IMR-90 (cell line): ENCODE measurements at regions not wholly inside any gene's neighbourhood (a gene's known extent, or its start where the extent isn't known, plus 50 kb on each side); places are given as distances from the start of the nearest gene placed in this dataset.

Experiments used
- ATAC-seq: fragments of 200-7000 bp; cut with Tn5 transposase; 2 replicates; pipeline ENCODE4 v1.9.1; 2020; ENCODE audit warnings: low read depth, mild to moderate bottlenecking, moderate library complexity
- BruUV-seq: library from RNA; stranded (reverse); fragments of 400-500 nt; replicated peaks from 2 replicates; lab custom pipeline; 2021; lab: Mats Ljungman, UMichigan
- CTCF ChIA-PET: fragments of 300-600 bp; formaldehyde crosslinking; extraction: SDS; loops from one replicate; lab custom pipeline; 2021; ENCODE audit warnings: antibody characterized with exemption; lab: Yijun Ruan, JAX
- POLR2A ChIA-PET: fragments of 300-600 bp; sonication (Branson Sonifier 250); formaldehyde crosslinking; loops from one replicate; lab custom pipeline; 2022; ENCODE audit warnings: antibody characterized with exemption; ENCODE audit not compliant: unreplicated experiment; lab: Charles Lee
- DNase-seq: peaks from one replicate; pipeline ENCODE4 v3.0.0; 2013
- H2AFZ ChIP-seq: replicated peaks from 2 replicates; pipeline ENCODE3; 2013; ENCODE audit warnings: low read length, mild to moderate bottlenecking; ENCODE audit not compliant: poor library complexity
- H2AK5ac ChIP-seq: 2 replicates; pipeline ENCODE4 v1.6.1; 2013; ENCODE audit warnings: low read depth, low read length, inconsistent platforms
- H2AK9ac ChIP-seq: replicated peaks from 2 replicates; pipeline ENCODE3; 2013; ENCODE audit warnings: mild to moderate bottlenecking, low read depth, low read length, moderate library complexity; ENCODE audit not compliant: poor library complexity
- H2BK120ac ChIP-seq: 2 replicates; pipeline ENCODE4 v1.6.1; 2013; ENCODE audit warnings: low read depth, low read length, inconsistent platforms
- H2BK15ac ChIP-seq: 3 replicates; pipeline ENCODE4 v1.6.1; 2013; ENCODE audit warnings: low read depth, low read length, inconsistent platforms
- H2BK20ac ChIP-seq: 2 replicates; pipeline ENCODE4 v1.6.1; 2013; ENCODE audit warnings: low read depth, mild to moderate bottlenecking, inconsistent platforms, low read length, moderate library complexity
- H2BK5ac ChIP-seq: 2 replicates; pipeline ENCODE4 v1.6.1; 2013; ENCODE audit warnings: mild to moderate bottlenecking, low read depth, low read length, inconsistent platforms; ENCODE audit not compliant: poor library complexity, severe bottlenecking
- H3K14ac ChIP-seq: replicated peaks from 2 replicates; pipeline ENCODE4 v1.6.1; 2013; ENCODE audit warnings: low read depth, low read length, inconsistent platforms
- H3K18ac ChIP-seq: 2 replicates; pipeline ENCODE4 v1.6.1; 2013; ENCODE audit warnings: low read depth, low read length, control low read depth
- H3K23ac ChIP-seq: 2 replicates; pipeline ENCODE4 v1.6.1; 2013; ENCODE audit warnings: low read depth, low read length, inconsistent platforms
- H3K27ac ChIP-seq: 2 replicates; pipeline ENCODE4 v1.5.1; 2013; ENCODE audit warnings: mild to moderate bottlenecking, control low read depth, low read length; ENCODE audit not compliant: insufficient read depth
- H3K27me3 ChIP-seq: 2 replicates; pipeline ENCODE4 v1.6.1; 2013; ENCODE audit warnings: low read length; ENCODE audit not compliant: control insufficient read depth, insufficient read depth
- H3K36me3 ChIP-seq: 2 replicates; pipeline ENCODE4 v1.6.1; 2013; ENCODE audit warnings: low read length, mixed read lengths; ENCODE audit not compliant: control insufficient read depth, insufficient read depth
- H3K4ac ChIP-seq: 2 replicates; pipeline ENCODE4 v1.6.1; 2013; ENCODE audit warnings: low read depth, low read length, inconsistent platforms
- H3K4me1 ChIP-seq: 2 replicates; pipeline ENCODE4 v1.6.1; 2013; ENCODE audit warnings: low read length, mixed read lengths; ENCODE audit not compliant: control insufficient read depth, insufficient read depth
- H3K4me2 ChIP-seq: 2 replicates; pipeline ENCODE4 v1.6.1; 2013; ENCODE audit warnings: low read depth, mild to moderate bottlenecking, control low read depth, low read length, moderate library complexity
- H3K4me3 ChIP-seq: 2 replicates; pipeline ENCODE4 v1.5.1; 2013; ENCODE audit warnings: low read depth, mild to moderate bottlenecking, control low read depth, low read length, moderate library complexity; ENCODE audit not compliant: insufficient read depth
- H3K56ac ChIP-seq: 2 replicates; pipeline ENCODE4 v1.6.1; 2013; ENCODE audit warnings: low read length, inconsistent platforms; ENCODE audit not compliant: insufficient read depth; ENCODE audit errors: extremely low read depth
- H3K79me1 ChIP-seq, 2 experiments: 2 replicates each; pipeline ENCODE4 v1.6.1; 2013; ENCODE audit warnings: low read length in 2 of 2, inconsistent platforms in 1 of 2, low read depth in 1 of 2
- H3K9ac ChIP-seq: 2 replicates; pipeline ENCODE4 v1.6.1; 2013; ENCODE audit warnings: low read depth, low read length, control low read depth
- H3K9me1 ChIP-seq: 2 replicates; pipeline ENCODE4 v1.6.1; 2013; ENCODE audit warnings: low read length, inconsistent platforms; ENCODE audit not compliant: insufficient read depth
- H3K9me3 ChIP-seq: 2 replicates; pipeline ENCODE4 v1.6.1; 2013; ENCODE audit warnings: low read length; ENCODE audit not compliant: control insufficient read depth, insufficient read depth
- H4K20me1 ChIP-seq: 2 replicates; pipeline ENCODE4 v1.6.1; 2013; ENCODE audit warnings: low read length, inconsistent platforms; ENCODE audit not compliant: insufficient read depth
- H4K5ac ChIP-seq: 2 replicates; pipeline ENCODE4 v1.6.1; 2013; ENCODE audit warnings: mild to moderate bottlenecking, low read depth, low read length, control low read depth
- H4K8ac ChIP-seq, 2 experiments: 2 replicates each; pipeline ENCODE4 v1.6.1; 2013; ENCODE audit warnings: low read depth in 2 of 2, low read length in 2 of 2, control low read depth in 1 of 2, inconsistent platforms in 1 of 2
- H4K91ac ChIP-seq: 2 replicates; pipeline ENCODE4 v1.6.1; 2013; ENCODE audit warnings: low read depth, low read length, inconsistent platforms; ENCODE audit not compliant: insufficient read depth
- BHLHE40 ChIP-seq: fragments of 150-350 bp; IDR thresholded peaks from 2 replicates; pipeline ENCODE4 v1.6.1; 2016; ENCODE audit warnings: mild to moderate bottlenecking, low read depth, low read length
- CEBPB ChIP-seq: IDR thresholded peaks from 2 replicates; pipeline ENCODE4 v1.6.1; 2012; ENCODE audit warnings: low read depth, low read length, improper control_type of control experiment
- MAFK ChIP-seq: IDR thresholded peaks from 2 replicates; pipeline ENCODE4 v1.6.1; 2012; ENCODE audit warnings: low read depth, low read length, improper control_type of control experiment
- MAZ ChIP-seq: IDR thresholded peaks from 2 replicates; pipeline ENCODE4 v1.6.1; 2012; ENCODE audit warnings: low read depth, mild to moderate bottlenecking, low read length, improper control_type of control experiment, moderate library complexity, borderline replicate concordance
- MXI1 ChIP-seq: IDR thresholded peaks from 2 replicates; pipeline ENCODE4 v1.6.1; 2012; ENCODE audit warnings: low read depth, mild to moderate bottlenecking, low read length, moderate library complexity, borderline replicate concordance
- NFE2L2 ChIP-seq: fragments of 150-350 bp; IDR thresholded peaks from 2 replicates; pipeline ENCODE4 v1.6.1; 2016; ENCODE audit warnings: low read depth, mild to moderate bottlenecking, low read length
- POLR2A ChIP-seq: IDR thresholded peaks from 2 replicates; pipeline ENCODE4 v1.6.1; 2012; ENCODE audit warnings: mild to moderate bottlenecking, low read depth, low read length
- RAD21 ChIP-seq: IDR thresholded peaks from 2 replicates; pipeline ENCODE4 v1.6.1; 2012; ENCODE audit warnings: low read length, improper control_type of control experiment
- RCOR1 ChIP-seq: IDR thresholded peaks from 2 replicates; pipeline ENCODE4 v1.6.1; 2012; ENCODE audit warnings: mild to moderate bottlenecking, low read length, improper control_type of control experiment; ENCODE audit not compliant: insufficient replicate concordance
- RFX5 ChIP-seq: IDR thresholded peaks from 2 replicates; pipeline ENCODE4 v1.8.0; 2012; ENCODE audit warnings: low read depth, mild to moderate bottlenecking, low read length, moderate library complexity
- WGBS, 2 experiments: methylation state at CpG; one replicate each; pipeline versions ENCODE4 v1.1.5 to v1.1.7; 2013; ENCODE audit warnings: missing lambda C conversion rate in 2 of 2; ENCODE audit not compliant: insufficient read length in 1 of 2; ENCODE audit errors: extremely low coverage in 2 of 2; 5-methylcytosine and 5-hydroxymethylcytosine counted together
- dilution Hi-C: fragments of 300-500 bp; cut with HindIII; formaldehyde crosslinking; loops from one replicate; pipeline ENCODE4 v1.14.3; 2018; ENCODE audit warnings: low sequenced_read_pairs; ENCODE audit not compliant: unreplicated experiment
- in situ Hi-C: fragments of 300-500 bp; cut with MboI; formaldehyde crosslinking; loops from 3 replicates; pipeline ENCODE4 v1.14.3; 2019; ENCODE audit warnings: low sequenced_read_pairs, inconsistent platforms, mixed read lengths
- intact Hi-C: fragments of 100-400 bp; cut with micrococcal nuclease; formaldehyde crosslinking; loops from 2 replicates; pipeline ENCODE4 v1.10.0; 2022
- TF ChIP-seq, protein P1 (sequence below): conservative IDR thresholded peaks from 2 replicates; pipeline ENCODE4 v1.5.1; 2012; ENCODE audit warnings: mild to moderate bottlenecking, low read depth, low read length, improper control_type of control experiment

DNA sequence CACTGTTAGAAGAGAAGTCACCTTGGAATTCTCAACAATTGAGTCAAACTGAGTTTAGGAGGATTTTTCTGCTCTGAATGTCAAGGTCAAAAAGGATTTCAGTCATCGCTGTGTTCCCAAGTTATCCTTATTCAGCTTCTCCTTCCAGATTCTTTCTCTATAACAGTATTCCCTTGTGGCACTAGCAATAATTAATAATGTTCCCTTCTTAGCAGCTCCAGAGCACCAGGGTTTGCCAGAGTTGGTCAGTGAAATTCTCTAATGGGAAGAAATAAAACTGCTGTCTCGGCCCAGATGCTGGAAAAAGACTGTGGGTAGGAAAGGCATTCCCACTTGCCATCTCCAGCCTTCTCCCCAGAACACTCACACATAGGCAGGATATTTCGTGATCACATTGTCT is 836.0 kb upstream of the PIK3C3 start:
- H2BK15ac ChIP-seq, result no peak overlapping the region
- in situ Hi-C loops, result no loop called here
- H3K4me2 ChIP-seq, result no peak overlapping the region
- CTCF ChIA-PET, result no interaction called here
- H2AK9ac ChIP-seq, result no peak overlapping the region
- H3K79me1 ChIP-seq, result no peaks in the 10 kb centered on the region
- BruUV-seq, result no TSS peak
- no peak overlapping the region for H3K14ac ChIP-seq
- no peak overlapping the region for H4K5ac ChIP-seq
- H3K36me3 ChIP-seq, result no peaks in the 10 kb centered on the region
- no peak overlapping the region for H3K23ac ChIP-seq
- no peak overlapping the region for H3K4ac ChIP-seq
- dilution Hi-C loops, result no loop called here
- H3K27ac ChIP-seq, result no peak overlapping the region
- H3K9me3 ChIP-seq, result no peaks in the 10 kb centered on the region
- H2BK120ac ChIP-seq, result no peak overlapping the region
- H4K8ac ChIP-seq, result no peak overlapping the region
- no peaks in the 10 kb centered on the region for H4K20me1 ChIP-seq
- H3K9me1 ChIP-seq, result no peaks in the 10 kb centered on the region
- no peak overlapping the region for H3K4me3 ChIP-seq
- H2AFZ ChIP-seq, result no peak overlapping the region
- no peak overlapping the region for H3K56ac ChIP-seq
- no peak overlapping the region; the same call in 1 of the 2 replicates for H2BK20ac ChIP-seq
- no peak overlapping the region; the same call in 1 of the 2 replicates for H3K18ac ChIP-seq
- DNase-seq, result no peak
- intact Hi-C loops, result no loop called here
- no peak for ATAC-seq
- peaks cover 3% of the 10 kb centered on the region; the same call in 1 of the 2 replicates for H3K4me1 ChIP-seq
- TF ChIP-seq, protein P1, sequence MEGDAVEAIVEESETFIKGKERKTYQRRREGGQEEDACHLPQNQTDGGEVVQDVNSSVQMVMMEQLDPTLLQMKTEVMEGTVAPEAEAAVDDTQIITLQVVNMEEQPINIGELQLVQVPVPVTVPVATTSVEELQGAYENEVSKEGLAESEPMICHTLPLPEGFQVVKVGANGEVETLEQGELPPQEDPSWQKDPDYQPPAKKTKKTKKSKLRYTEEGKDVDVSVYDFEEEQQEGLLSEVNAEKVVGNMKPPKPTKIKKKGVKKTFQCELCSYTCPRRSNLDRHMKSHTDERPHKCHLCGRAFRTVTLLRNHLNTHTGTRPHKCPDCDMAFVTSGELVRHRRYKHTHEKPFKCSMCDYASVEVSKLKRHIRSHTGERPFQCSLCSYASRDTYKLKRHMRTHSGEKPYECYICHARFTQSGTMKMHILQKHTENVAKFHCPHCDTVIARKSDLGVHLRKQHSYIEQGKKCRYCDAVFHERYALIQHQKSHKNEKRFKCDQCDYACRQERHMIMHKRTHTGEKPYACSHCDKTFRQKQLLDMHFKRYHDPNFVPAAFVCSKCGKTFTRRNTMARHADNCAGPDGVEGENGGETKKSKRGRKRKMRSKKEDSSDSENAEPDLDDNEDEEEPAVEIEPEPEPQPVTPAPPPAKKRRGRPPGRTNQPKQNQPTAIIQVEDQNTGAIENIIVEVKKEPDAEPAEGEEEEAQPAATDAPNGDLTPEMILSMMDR, result no peak
- no peak for TF ChIP-seq MXI1
- TF ChIP-seq MAFK, result no peak
- no peak for TF ChIP-seq RCOR1
- no peak for TF ChIP-seq RFX5
- TF ChIP-seq CEBPB, result no peak
- no peak for TF ChIP-seq MAZ
- TF ChIP-seq RAD21, result no peak
- no peak for TF ChIP-seq NFE2L2
- TF ChIP-seq POLR2A, result no peak
- no peak for TF ChIP-seq BHLHE40
- no peaks in the 10 kb centered on the region for H3K27me3 ChIP-seq
- WGBS, 2 experiments, result no CpG with 5 or more reads among the region's 3 CpGs
- H2BK5ac ChIP-seq, result no peak overlapping the region
- POLR2A ChIA-PET, result no interaction called here
- no peak overlapping the region for H3K9ac ChIP-seq
- no peak overlapping the region for H4K91ac ChIP-seq
- H2AK5ac ChIP-seq, result no peak overlapping the region
